ENCODE measurements at regions not wholly inside any gene's neighbourhood (a gene's known extent, or its start where the extent isn't known, plus 50 kb on each side); places are given as distances from the start of the nearest gene placed in this dataset.

- TF ChIP-seq EGR1 (IDR thresholded peaks at IDR 0.05; ENCODE audit: low read depth) (no peak), SRF (IDR thresholded peaks at IDR 0.05; ENCODE audit: low read depth) (no peak), TCF7L2 (IDR thresholded peaks at IDR 0.05; ENCODE audit: borderline replicate concordance, extremely low read depth, insufficient read depth, insufficient read length) (no peak), ZNF274 (IDR thresholded peaks at IDR 0.05; ENCODE audit: low read depth, low read length) (no peak), POLR2AphosphoS5 (IDR thresholded peaks at IDR 0.05; ENCODE audit: low read depth, low read length) (no peak), CBX3 (IDR thresholded peaks at IDR 0.05; ENCODE audit: low read depth) (no peak)
Measured at GRCh38 chr10:43870968-43871439, 222.3 kb upstream of the ZNF32 start (continued).

- TF ChIP-seq REST (IDR thresholded peaks at IDR 0.05; ENCODE audit: low read depth) (no peak), RAD21 (IDR thresholded peaks at IDR 0.05; ENCODE audit: low read depth) (no peak), EZH2 (IDR thresholded peaks at IDR 0.05) (no peak), SP1 (IDR thresholded peaks at IDR 0.05; ENCODE audit: low read depth) (no peak), EGR1 (IDR thresholded peaks at IDR 0.05; ENCODE audit: low read depth) (no peak), ZFX (IDR thresholded peaks at IDR 0.05) (no peak), POLR2AphosphoS5 (IDR thresholded peaks at IDR 0.05; ENCODE audit: low read depth, low read length) (no peak), CTCF (IDR thresholded peaks at IDR 0.05 in 2 of 3, conservative IDR thresholded peaks at IDR 0.05 in 1 of 3; ENCODE audit: borderline replicate concordance in 1 of 3, insufficient read depth in 1 of 3, low read depth in 2 of 3, low read length in 2 of 3) (no peak), ZBTB33 (IDR thresholded peaks at IDR 0.05; ENCODE audit: extremely low read depth, insufficient replicate concordance, low read length) (no peak), FOSL1 (IDR thresholded peaks at IDR 0.05; ENCODE audit: low read depth) (no peak), CBX3 (IDR thresholded peaks at IDR 0.05; ENCODE audit: low read depth) (no peak)
- DNase-seq (ENCODE audit: low read depth, low spot score) (no peak), ATAC-seq (no peak)
- H3K9me3 ChIP-seq (ENCODE audit: control insufficient read depth in 1 of 2, insufficient read depth in 1 of 2, low read depth in 1 of 2, low read length in 2 of 2) = no peaks in the 10 kb centered on the region
- H4K20me1 ChIP-seq (ENCODE audit: insufficient read depth) = no peaks in the 10 kb centered on the region
- no peaks in the 10 kb centered on the region for H3K36me3 ChIP-seq (ENCODE audit: control insufficient read depth in 1 of 2, insufficient read depth in 2 of 2, low read length in 2 of 2)
- ChIA-PET CTCF (no interaction called here), RAD21 (ENCODE audit: low non-redundant PET in 1 of 2, low total read pairs in 2 of 2, uncharacterized antibody in 2 of 2, unreplicated experiment in 2 of 2) (no interaction called here), POLR2A (no interaction called here)
- H3K4me2 ChIP-seq (ENCODE audit: low read length) = no peak overlapping the region
- no peak overlapping the region for H3K4me3 ChIP-seq (replicated peaks in 1 of 2; ENCODE audit: low read depth in 1 of 2, low read length in 2 of 2)
- no peak overlapping the region for H3K27ac ChIP-seq (ENCODE audit: low read depth, low read length)
- H2AFZ ChIP-seq (ENCODE audit: low read depth, low read length, poor library complexity, severe bottlenecking) = no peak overlapping the region
- intact Hi-C loops (cut with micrococcal nuclease) = no loop called here
- no peaks in the 10 kb centered on the region for H3K79me2 ChIP-seq (ENCODE audit: insufficient read depth, low read length)
- H3K9ac ChIP-seq (ENCODE audit: low read length) = no peak overlapping the region
- H3K9me2 ChIP-seq (ENCODE audit: insufficient read depth) = no peaks in the 10 kb centered on the region
- peaks cover 22% of the 10 kb centered on the region for H3K27me3 ChIP-seq (ENCODE audit: insufficient read depth, low read length)
- BruUV-seq (replicated peaks) = no TSS peak
- H3K4me1 ChIP-seq (ENCODE audit: control insufficient read depth in 1 of 2, insufficient read depth in 2 of 2, low read length in 2 of 2) = no peaks in the 10 kb centered on the region
Measured at GRCh38 chr10:43869669-43870322, 221.1 kb upstream of the ZNF32 start.

All from HCT116 (cell line).